Liver (tissue), 8 donors: ENCODE measurements at regions not wholly inside any gene's neighbourhood (a gene's known extent, or its start where the extent isn't known, plus 50 kb on each side); places are given as distances from the start of the nearest gene placed in this dataset.

Experiments used
- DNase-seq: peaks from one replicate; pipeline ENCODE4 v3.0.0-alpha.2; 2017; ENCODE audit warnings: low spot score
- H3K27ac ChIP-seq, 2 donors: one replicate each; pipeline ENCODE4 v1.7.0; 2013; ENCODE audit warnings: inconsistent platforms in 2 of 2, low read length in 2 of 2, control low read depth in 1 of 2, low read depth in 1 of 2, mild to moderate bottlenecking in 1 of 2
- H3K27me3 ChIP-seq, 4 donors: one replicate each; pipeline versions ENCODE4 v1.6.1 to v1.7.0; 2013; ENCODE audit warnings: low read length in 3 of 4, inconsistent platforms in 1 of 4, mild to moderate bottlenecking in 1 of 4, moderate library complexity in 1 of 4; ENCODE audit not compliant: control insufficient read depth in 4 of 4, insufficient read depth in 4 of 4
- H3K36me3 ChIP-seq, 4 donors: one replicate each; pipeline versions ENCODE4 v1.6.1 to v1.7.0; 2013; ENCODE audit warnings: low read length in 3 of 4, mild to moderate bottlenecking in 3 of 4, low read depth in 1 of 4, moderate library complexity in 1 of 4; ENCODE audit not compliant: control insufficient read depth in 4 of 4, insufficient read depth in 3 of 4
- H3K4me1 ChIP-seq, 4 donors: one replicate each; pipeline versions ENCODE4 v1.6.1 to v1.7.0; 2013; ENCODE audit warnings: low read length in 3 of 4, mild to moderate bottlenecking in 3 of 4, moderate library complexity in 1 of 4; ENCODE audit not compliant: control insufficient read depth in 4 of 4, insufficient read depth in 4 of 4
- H3K4me3 ChIP-seq, 3 donors: one replicate each; pipeline versions ENCODE4 v1.6.1 to v1.7.0; 2013; ENCODE audit warnings: low read length in 3 of 3, control low read depth in 1 of 3, low read depth in 1 of 3, mild to moderate bottlenecking in 1 of 3
- H3K9ac ChIP-seq, 2 donors: one replicate each; pipeline ENCODE4 v1.7.0; 2013; ENCODE audit warnings: low read length in 2 of 2, mild to moderate bottlenecking in 2 of 2, moderate library complexity in 2 of 2, control low read depth in 1 of 2, low read depth in 1 of 2
- H3K9me3 ChIP-seq, 4 donors: one replicate each; pipeline versions ENCODE4 v1.6.1 to v1.7.0; 2013; ENCODE audit warnings: low read length in 3 of 4; ENCODE audit not compliant: control insufficient read depth in 4 of 4
- ATF3 ChIP-seq: IDR thresholded peaks from 2 replicates; pipeline ENCODE4 v1.6.1; 2016; ENCODE audit warnings: antibody characterized with exemption
- CTCF ChIP-seq: fragments of 150-350 bp; IDR thresholded peaks from 2 replicates; pipeline ENCODE4 v1.5.1; 2017; ENCODE audit warnings: improper control_type of control experiment, low read depth, low read length; ENCODE audit not compliant: missing input control
- EGR1 ChIP-seq, 2 donors: IDR thresholded peaks; 2 replicates each; pipeline ENCODE4 v1.6.1; 2016 to 2018; ENCODE audit warnings: antibody characterized with exemption in 2 of 2, low read depth in 2 of 2
- FOXA1 ChIP-seq: IDR thresholded peaks from 2 replicates; pipeline ENCODE4 v1.6.1; 2016; ENCODE audit warnings: antibody characterized with exemption
- FOXA2 ChIP-seq: IDR thresholded peaks from 2 replicates; pipeline ENCODE4 v1.6.1; 2016; ENCODE audit warnings: antibody characterized with exemption
- GABPA ChIP-seq, 2 donors: IDR thresholded peaks in 1 of 2; conservative IDR thresholded peaks in 1 of 2; 2 replicates each; pipeline ENCODE4 v1.6.1; 2016; ENCODE audit warnings: antibody characterized with exemption in 2 of 2, mild to moderate bottlenecking in 1 of 2, moderate library complexity in 1 of 2
- HNF4A ChIP-seq, 2 donors: conservative IDR thresholded peaks; 2 replicates each; pipeline ENCODE4 v1.6.1; 2016; ENCODE audit warnings: antibody characterized with exemption in 2 of 2, mild to moderate bottlenecking in 2 of 2
- HNF4G ChIP-seq: IDR thresholded peaks from 2 replicates; pipeline ENCODE4 v1.6.1; 2016; ENCODE audit warnings: antibody characterized with exemption
- MAX ChIP-seq: IDR thresholded peaks from 2 replicates; pipeline ENCODE4 v1.6.1; 2016; ENCODE audit warnings: antibody characterized with exemption
- NR2F2 ChIP-seq: IDR thresholded peaks from 2 replicates; pipeline ENCODE4 v1.6.1; 2016; ENCODE audit warnings: antibody characterized with exemption
- RAD21 ChIP-seq, 2 donors: IDR thresholded peaks; 2 replicates each; pipeline ENCODE4 v1.6.1; 2016; ENCODE audit warnings: antibody characterized with exemption in 2 of 2, mild to moderate bottlenecking in 2 of 2
- REST ChIP-seq: IDR thresholded peaks from 2 replicates; pipeline ENCODE4 v1.6.1; 2016; ENCODE audit warnings: antibody characterized with exemption, mild to moderate bottlenecking
- RXRA ChIP-seq, 2 donors: IDR thresholded peaks; 2 replicates each; pipeline ENCODE4 v1.6.1; 2017 to 2018; ENCODE audit warnings: antibody characterized with exemption in 2 of 2, mild to moderate bottlenecking in 1 of 2
- SP1 ChIP-seq: IDR thresholded peaks from 2 replicates; pipeline ENCODE4 v1.6.1; 2018; ENCODE audit warnings: antibody characterized with exemption, mild to moderate bottlenecking
- YY1 ChIP-seq: IDR thresholded peaks from 2 replicates; pipeline ENCODE4 v1.6.1; 2016; ENCODE audit warnings: antibody characterized with exemption, mild to moderate bottlenecking
- ZBTB33 ChIP-seq: IDR thresholded peaks from 2 replicates; pipeline ENCODE4 v1.6.1; 2016; ENCODE audit warnings: antibody characterized with exemption
- WGBS: extraction: QIAGEN DNeasy Blood & Tissue Kit; methylation state at CpG from one replicate; pipeline ENCODE4 v1.1.7; 2013; 5-methylcytosine and 5-hydroxymethylcytosine counted together
- donor health status: healthy.
- donor health status: healthy.
- donor health status: healthy.
- donor health status: healthy.
- donor health status: healthy.

GRCh38 chr16:52235186-52235585 lies 311.8 kb downstream of the TOX3 start:
- TF ChIP-seq HNF4G: no peak
- TF ChIP-seq FOXA1: no peak
- no peak for TF ChIP-seq GABPA (IDR thresholded peaks at IDR 0.05 in 1 of 2, conservative IDR thresholded peaks at IDR 0.05 in 1 of 2)
- TF ChIP-seq NR2F2: no peak
- TF ChIP-seq HNF4A (conservative IDR thresholded peaks at IDR 0.05): no peak
- no peak for TF ChIP-seq YY1
- TF ChIP-seq RXRA (IDR thresholded peaks at IDR 0.05): no peak
- TF ChIP-seq ATF3: no peak
- TF ChIP-seq SP1: no peak
- no peak for TF ChIP-seq MAX
- no peak for TF ChIP-seq ZBTB33
- no peak for TF ChIP-seq EGR1 (IDR thresholded peaks at IDR 0.05; ENCODE audit: low read depth in 2 of 2)
- TF ChIP-seq FOXA2: no peak
- TF ChIP-seq REST: no peak
- no peak for TF ChIP-seq RAD21 (IDR thresholded peaks at IDR 0.05)
- TF ChIP-seq CTCF: no peak
- no peaks in the 10 kb centered on the region for H3K36me3 ChIP-seq
- H3K9me3 ChIP-seq: no peaks in the 10 kb centered on the region
- H3K4me1 ChIP-seq: no peaks in the 10 kb centered on the region
- no peak overlapping the region for H3K9ac ChIP-seq
- H3K4me3 ChIP-seq: no peak overlapping the region
- no peak for DNase-seq
- H3K27ac ChIP-seq: no peak overlapping the region
- H3K27me3 ChIP-seq: no peaks in the 10 kb centered on the region

GRCh38 chr16:52234626-52235025 lies 312.3 kb downstream of the TOX3 start:
- H3K4me3 ChIP-seq: no peak overlapping the region
- no peaks in the 10 kb centered on the region for H3K9me3 ChIP-seq
- no peaks in the 10 kb centered on the region for H3K27me3 ChIP-seq
- H3K9ac ChIP-seq: no peak overlapping the region
- DNase-seq: no peak
- 92% methylated on average over 2 of the region's 2 CpGs for WGBS
- H3K27ac ChIP-seq: no peak overlapping the region
- no peaks in the 10 kb centered on the region for H3K4me1 ChIP-seq
- H3K36me3 ChIP-seq: no peaks in the 10 kb centered on the region
- TF ChIP-seq EGR1 (IDR thresholded peaks at IDR 0.05; ENCODE audit: low read depth in 2 of 2) (no peak), SP1 (no peak), NR2F2 (no peak), FOXA1 (no peak), REST (no peak)
